K562 (cell line): ENCODE measurements at regions not wholly inside any gene's neighbourhood (a gene's known extent, or its start where the extent isn't known, plus 50 kb on each side); places are given as distances from the start of the nearest gene placed in this dataset.

Experiments used
- ATAC-seq: fragments of 200-7000 bp; cut with Tn5 transposase; 3 replicates; pipeline ENCODE4 v1.9.1; 2020; ENCODE audit warnings: moderate library complexity
- BruUV-seq: library from RNA; stranded (reverse); fragments of 400-500 nt; replicated peaks from 2 replicates; lab custom pipeline; 2021; lab: Mats Ljungman, UMichigan
- CTCF ChIA-PET: fragments of 300-600 bp; formaldehyde crosslinking; extraction: SDS; loops from one replicate; lab custom pipeline; 2021; ENCODE audit warnings: low intra/inter-chr PET ratio; lab: Yijun Ruan, JAX
- POLR2A ChIA-PET: fragments of 300-600, 350-650 bp; sonication (Branson Sonifier 250); formaldehyde crosslinking; extraction: SDS; loops from one replicate; lab custom pipeline; 2021; ENCODE audit warnings: antibody characterized with exemption, inconsistent platforms; lab: Yijun Ruan, JAX
- DNase-seq, 4 experiments: peaks; one replicate each; pipeline versions ENCODE4 v3.0.0 to v3.0.0-alpha.2; 2011 to 2018; ENCODE audit warnings: low spot score in 3 of 4, mixed read lengths in 3 of 4; ENCODE audit errors: extremely low read depth in 1 of 4
- FAIRE-seq: peaks from 2 replicates; lab custom pipeline; 2011; peaks lifted over from hg19 to GRCh38; lab: Jason Lieb, UNC
- H2AFZ ChIP-seq: 2 replicates; pipeline ENCODE4 v1.6.0; 2011; ENCODE audit warnings: low read depth, low read length, control low read depth, inconsistent platforms
- H3K27ac ChIP-seq: fragments of 200-600 bp; 3 replicates; pipeline ENCODE4 v1.8.0; 2011; ENCODE audit warnings: low read depth, mild to moderate bottlenecking, control low read depth, inconsistent platforms, low read length, moderate library complexity, mixed read lengths; ENCODE audit errors: extremely low read depth
- H3K27me3 ChIP-seq, 2 experiments: fragments of 300-600 bp in 1 of 2; 2 replicates in 1 of 2; 3 replicates in 1 of 2; pipeline versions ENCODE4 v1.6.0 to v1.8.0; 2011; ENCODE audit warnings: inconsistent platforms in 2 of 2, low read length in 2 of 2, mild to moderate bottlenecking in 1 of 2, mixed read lengths in 1 of 2, moderate library complexity in 1 of 2; ENCODE audit not compliant: control insufficient read depth in 2 of 2, insufficient read depth in 2 of 2
- H3K36me3 ChIP-seq: fragments of 300-600 bp; 3 replicates; pipeline ENCODE4 v1.8.0; 2011; ENCODE audit warnings: mild to moderate bottlenecking, low read length, inconsistent platforms; ENCODE audit not compliant: control insufficient read depth, insufficient read depth
- H3K4me1 ChIP-seq, 2 experiments: fragments of 200-600 bp in 1 of 2; replicated peaks in 1 of 2; 2 replicates in 1 of 2; 3 replicates in 1 of 2; pipeline versions ENCODE4 v1.5.1 to v1.8.0; 2011; ENCODE audit warnings: inconsistent platforms in 2 of 2, low read length in 2 of 2, mild to moderate bottlenecking in 1 of 2, mixed read lengths in 1 of 2, moderate library complexity in 1 of 2; ENCODE audit not compliant: control insufficient read depth in 2 of 2, insufficient read depth in 2 of 2
- H3K4me2 ChIP-seq: 2 replicates; pipeline ENCODE4 v1.6.1; 2011; ENCODE audit warnings: low read length, control low read depth, inconsistent platforms, mixed read lengths; ENCODE audit not compliant: insufficient read depth
- H3K4me3 ChIP-seq: fragments of 200-600 bp; sonication (generic), shearing (Covaris generic); 2 replicates; pipeline ENCODE4 v1.5.1; 2016; ENCODE audit warnings: control low read depth, inconsistent platforms
- H3K79me2 ChIP-seq: fragments of 200-600 bp; 3 replicates; pipeline ENCODE4 v1.8.0; 2011; ENCODE audit warnings: low read length, inconsistent platforms; ENCODE audit not compliant: control insufficient read depth, insufficient read depth
- H3K9ac ChIP-seq, 2 experiments: 2 replicates each; pipeline versions ENCODE4 v1.6.0 to v1.6.1; 2011; ENCODE audit warnings: low read depth in 2 of 2, low read length in 2 of 2, control low read depth in 1 of 2, inconsistent platforms in 1 of 2, mild to moderate bottlenecking in 1 of 2, mixed read lengths in 1 of 2; ENCODE audit not compliant: insufficient read depth in 1 of 2
- H3K9me1 ChIP-seq: one replicate; pipeline ENCODE4 v1.6.0; 2011; ENCODE audit warnings: inconsistent platforms, mild to moderate bottlenecking, low read length, moderate library complexity; ENCODE audit not compliant: control insufficient read depth, insufficient read depth
- H3K9me3 ChIP-seq: replicated peaks from 2 replicates; pipeline ENCODE4 v1.5.1; 2011; ENCODE audit warnings: low read depth, low read length, inconsistent platforms; ENCODE audit not compliant: control insufficient read depth, insufficient read depth
- H4K20me1 ChIP-seq: replicated peaks from 2 replicates; pipeline ENCODE4 v1.6.1; 2011; ENCODE audit warnings: low read length, inconsistent platforms, mixed read lengths; ENCODE audit not compliant: control insufficient read depth, insufficient read depth
- BACH1 ChIP-seq: fragments of 200-800 bp; sonication (Bioruptor generic); IDR thresholded peaks from 2 replicates; pipeline ENCODE4 v1.6.1; 2016; ENCODE audit warnings: missing genetic modification characterization, missing compliant biosample characterization
- CTCFL ChIP-seq: IDR thresholded peaks from 2 replicates; pipeline ENCODE4 v1.6.1; 2011; ENCODE audit warnings: borderline replicate concordance, low read depth, mild to moderate bottlenecking, moderate library complexity, low read length; ENCODE audit not compliant: insufficient read depth, poor library complexity, severe bottlenecking
- ETS1 ChIP-seq: conservative IDR thresholded peaks from 2 replicates; pipeline ENCODE4 v1.6.1; 2011; ENCODE audit warnings: low read depth, mild to moderate bottlenecking, low read length; ENCODE audit not compliant: control insufficient read depth
- FOXK1 ChIP-seq: sonication (generic); formaldehyde crosslinking; IDR thresholded peaks from 2 replicates; pipeline ENCODE4 v1.8.0; 2022; ENCODE audit warnings: missing genetic modification reagents, mild to moderate bottlenecking, borderline replicate concordance
- FOXP1 ChIP-seq: sonication (generic); formaldehyde crosslinking; IDR thresholded peaks from 2 replicates; pipeline ENCODE4 v1.8.0; 2022; ENCODE audit warnings: mild to moderate bottlenecking, missing genetic modification reagents
- GABPA ChIP-seq: fragments of 200-800 bp; sonication (Bioruptor generic); conservative IDR thresholded peaks from 2 replicates; pipeline ENCODE4 v1.6.1; 2016; ENCODE audit warnings: low read depth, missing genetic modification characterization, missing compliant biosample characterization
- HNRNPUL1 ChIP-seq: fragments of 200-400 bp; formaldehyde crosslinking; IDR thresholded peaks from 2 replicates; pipeline ENCODE4 v1.6.1; 2017; ENCODE audit warnings: low read length
- HOXB6 ChIP-seq: fragments of 250-450 bp; sonication (Bioruptor Pico); IDR thresholded peaks from 2 replicates; pipeline ENCODE4 v1.5.1; 2022; ENCODE audit warnings: mild to moderate bottlenecking, borderline replicate concordance
- KAT8 ChIP-seq: fragments of 450-650 bp; IDR thresholded peaks from 2 replicates; pipeline ENCODE4 v1.6.1; 2016; ENCODE audit warnings: low read depth, mild to moderate bottlenecking
- RBM34 ChIP-seq: fragments of 200-400 bp; formaldehyde crosslinking; IDR thresholded peaks from 2 replicates; pipeline ENCODE4 v1.6.1; 2018; ENCODE audit warnings: low read length, borderline replicate concordance; ENCODE audit not compliant: insufficient read depth
- TAF7 ChIP-seq: fragments of 450-650 bp; IDR thresholded peaks from 2 replicates; pipeline ENCODE4 v1.6.1; 2016; ENCODE audit warnings: missing genetic modification characterization, missing compliant biosample characterization
- TCF7 ChIP-seq: sonication (generic); IDR thresholded peaks from 2 replicates; pipeline ENCODE4 v1.6.1; 2016; ENCODE audit warnings: antibody characterized with exemption, borderline replicate concordance
- THRA ChIP-seq: fragments of 450-650 bp; IDR thresholded peaks from 2 replicates; pipeline ENCODE4 v1.6.1; 2017; ENCODE audit warnings: mild to moderate bottlenecking, moderate library complexity
- ZBTB7A ChIP-seq: IDR thresholded peaks from 2 replicates; pipeline ENCODE4 v1.6.1; 2011; ENCODE audit warnings: low read depth, mild to moderate bottlenecking, low read length, moderate library complexity, borderline replicate concordance; ENCODE audit not compliant: control insufficient read depth
- ZC3H4 ChIP-seq: sonication (generic); formaldehyde crosslinking; IDR thresholded peaks from 2 replicates; pipeline ENCODE4 v1.9.0; 2021; ENCODE audit warnings: missing genetic modification reagents, borderline replicate concordance
- ZC3H8 ChIP-seq: fragments of 450-650 bp; IDR thresholded peaks from 2 replicates; pipeline ENCODE4 v1.6.1; 2017
- ZNF197 ChIP-seq: fragments of 200-800 bp; sonication (Bioruptor generic); IDR thresholded peaks from 2 replicates; pipeline ENCODE4 v1.6.1; 2016; ENCODE audit warnings: low read depth, missing genetic modification characterization, missing compliant biosample characterization
- ZNF253 ChIP-seq: fragments of 250-450 bp; sonication (Bioruptor Pico); conservative IDR thresholded peaks from 2 replicates; pipeline ENCODE4 v1.6.1; 2021; ENCODE audit warnings: mild to moderate bottlenecking
- ZNF436 ChIP-seq: fragments of 250-450, 450-650 bp; sonication (Bioruptor Pico); formaldehyde crosslinking; IDR thresholded peaks from 2 replicates; pipeline ENCODE4 v1.7.0; 2020; ENCODE audit warnings: mild to moderate bottlenecking
- in situ Hi-C: fragments of 300-500 bp; cut with MboI; formaldehyde crosslinking; loops from 4 replicates; pipeline ENCODE4 v1.15.0; 2018; ENCODE audit warnings: inconsistent platforms, mixed read lengths
- intact Hi-C: fragments of 100-400 bp; cut with micrococcal nuclease; formaldehyde crosslinking; loops from 2 replicates; pipeline ENCODE4 v1.14.2; 2022

- TF ChIP-seq GABPA (tag), result no peak
These were observed 174.6 kb upstream of the ARHGAP42 start (continued) for GRCh38 chr11:100512475-100512874.

GRCh38 chr11:100515087-100515486 is 172.0 kb upstream of the ARHGAP42 start:
- H3K9me1 ChIP-seq, result no peaks in the 10 kb centered on the region
- no peaks in the 10 kb centered on the region for H4K20me1 ChIP-seq
- CTCF ChIA-PET, result no interaction called here
- H3K9ac ChIP-seq, result no peak overlapping the region
- DNase-seq (no peak), ATAC-seq (no peak), FAIRE-seq (no peak)
- no peak overlapping the region for H3K4me3 ChIP-seq
- TF ChIP-seq FOXK1 (no peak), KAT8 (no peak), FOXP1 (CRISPR knock-in tag) (no peak), TCF7 (no peak), ZBTB7A (no peak), HNRNPUL1 (no peak), ZNF253 (CRISPR knock-in tag) (no peak), ETS1 (no peak), ZC3H4 (CRISPR knock-in tag) (no peak), ZC3H8 (no peak), ZNF436 (CRISPR knock-in tag) (no peak), CTCFL (no peak), RBM34 (no peak), TAF7 (tag) (no peak), BACH1 (tag) (no peak), ZNF197 (CRISPR knock-in tag) (no peak), THRA (no peak), HOXB6 (CRISPR knock-in tag) (no peak)
- H3K9me3 ChIP-seq, result no peaks in the 10 kb centered on the region
- H2AFZ ChIP-seq, result no peak overlapping the region
- POLR2A ChIA-PET, result no interaction called here
- no peak overlapping the region for H3K27ac ChIP-seq
- H3K4me2 ChIP-seq, result no peak overlapping the region
- no TSS peak for BruUV-seq
- no peaks in the 10 kb centered on the region for H3K27me3 ChIP-seq
- H3K36me3 ChIP-seq, result no peaks in the 10 kb centered on the region
- H3K79me2 ChIP-seq, result no peaks in the 10 kb centered on the region
- in situ Hi-C loops (no loop called here), intact Hi-C loops (no loop called here)
- no peaks in the 10 kb centered on the region for H3K4me1 ChIP-seq
